GM21529 (cell line): ENCODE measurements at regions not wholly inside any gene's neighbourhood (a gene's known extent, or its start where the extent isn't known, plus 50 kb on each side); places are given as distances from the start of the nearest gene placed in this dataset.

Experiments used
- ATAC-seq: cut with Tn5 transposase; IDR thresholded peaks from one replicate; pipeline ENCODE4 v1.9.1; 2021; ENCODE audit not compliant: unreplicated experiment

- no peak for ATAC-seq
These were observed 441.9 kb upstream of the ADGRL4 start for GRCh38 chr1:79448426-79448825.

GRCh38 chr1:79441238-79441637 lies 434.7 kb upstream of the ADGRL4 start:
- ATAC-seq: no peak

GRCh38 chr1:79437540-79437939 lies 431.0 kb upstream of the ADGRL4 start:
- ATAC-seq: no peak

- no peak for ATAC-seq
These were observed 424.8 kb upstream of the ADGRL4 start for GRCh38 chr1:79431340-79431739.

GRCh38 chr1:79430437-79430836 lies 423.9 kb upstream of the ADGRL4 start:
- no peak for ATAC-seq

GRCh38 chr1:79422726-79423125 lies 416.2 kb upstream of the ADGRL4 start:
- ATAC-seq: no peak

DNA sequence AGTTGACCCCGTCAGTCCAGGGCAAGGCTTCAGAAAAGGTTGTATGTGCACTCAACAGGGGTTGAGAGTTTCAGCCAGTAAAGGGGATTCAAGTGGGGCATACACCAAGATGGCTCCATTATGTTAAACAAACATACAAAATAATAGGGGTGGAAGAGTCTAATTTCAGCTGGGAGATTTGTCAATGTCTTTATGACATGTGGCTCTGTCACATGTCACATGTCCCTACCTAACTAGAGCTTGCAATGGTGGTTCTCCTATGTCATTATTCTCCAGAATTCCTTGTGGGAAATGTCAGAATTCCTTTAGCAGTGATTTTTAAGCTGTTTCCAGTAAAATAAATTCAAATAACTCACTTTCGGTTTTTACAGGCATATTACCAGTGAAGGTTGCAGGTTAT lies 392.0 kb upstream of the ADGRL4 start:
- ATAC-seq: no peak

- no peak for ATAC-seq
These were observed 390.4 kb upstream of the ADGRL4 start for GRCh38 chr1:79396901-79397300.

- no peak for ATAC-seq
These were observed 382.3 kb upstream of the ADGRL4 start for GRCh38 chr1:79388694-79389361.

- no peak for ATAC-seq
These were observed 380.2 kb upstream of the ADGRL4 start for GRCh38 chr1:79386730-79387129.

DNA sequence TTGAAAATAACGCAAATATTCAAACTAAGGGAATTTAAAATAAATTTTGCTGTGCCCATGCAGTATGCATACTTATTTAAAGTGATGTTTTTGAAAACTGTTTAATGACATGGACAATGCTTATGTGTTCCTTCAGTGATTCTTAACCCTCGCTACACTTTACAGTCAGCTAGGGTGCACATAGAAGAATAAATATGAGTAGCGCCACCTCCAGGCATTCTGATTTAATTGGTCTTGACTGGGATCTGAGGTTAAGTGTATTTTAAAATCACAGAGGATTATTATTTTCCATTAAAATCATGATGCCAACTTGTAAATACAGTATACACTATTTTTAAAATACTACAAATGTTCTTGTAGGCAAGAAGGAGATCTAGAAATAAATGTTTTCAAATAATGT lies 373.5 kb upstream of the ADGRL4 start:
- ATAC-seq: no peak

DNA sequence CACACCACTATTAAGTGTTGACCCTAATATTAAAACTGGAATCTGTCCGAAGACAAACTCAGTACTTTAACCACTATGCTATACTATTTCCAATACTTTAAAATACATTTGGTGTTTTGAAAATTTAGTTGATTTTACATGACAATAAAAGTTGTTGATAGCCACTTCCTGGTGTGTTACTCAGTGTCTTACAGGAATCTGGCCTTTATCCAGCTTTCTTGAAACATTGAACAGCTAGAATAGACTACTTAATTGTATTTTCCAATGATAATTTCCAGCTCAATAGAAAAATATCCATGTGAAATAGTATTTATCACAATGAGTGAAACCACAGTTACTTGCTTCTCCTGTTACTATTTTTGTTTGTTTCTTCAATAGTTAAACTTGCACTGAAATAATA lies 369.6 kb upstream of the ADGRL4 start:
- no peak for ATAC-seq

DNA sequence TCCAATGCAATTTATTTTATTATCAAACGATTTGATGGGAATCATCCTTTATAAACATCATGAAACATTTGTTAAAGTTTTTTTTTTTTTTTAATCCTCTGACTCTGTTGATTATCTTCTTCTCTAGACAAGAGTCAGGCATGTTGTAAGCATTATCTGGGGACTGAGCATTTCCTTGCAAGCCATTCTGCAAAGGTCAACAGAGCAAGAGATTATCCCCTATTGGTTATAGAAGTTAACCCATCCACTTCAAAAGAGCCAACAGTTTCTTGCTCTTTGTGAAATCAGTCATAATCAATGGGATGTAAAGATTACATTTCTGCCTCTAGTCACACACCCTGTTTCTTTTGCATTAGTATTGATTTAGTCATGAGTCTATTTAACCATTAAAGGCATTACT lies 368.8 kb upstream of the ADGRL4 start:
- no peak for ATAC-seq

DNA sequence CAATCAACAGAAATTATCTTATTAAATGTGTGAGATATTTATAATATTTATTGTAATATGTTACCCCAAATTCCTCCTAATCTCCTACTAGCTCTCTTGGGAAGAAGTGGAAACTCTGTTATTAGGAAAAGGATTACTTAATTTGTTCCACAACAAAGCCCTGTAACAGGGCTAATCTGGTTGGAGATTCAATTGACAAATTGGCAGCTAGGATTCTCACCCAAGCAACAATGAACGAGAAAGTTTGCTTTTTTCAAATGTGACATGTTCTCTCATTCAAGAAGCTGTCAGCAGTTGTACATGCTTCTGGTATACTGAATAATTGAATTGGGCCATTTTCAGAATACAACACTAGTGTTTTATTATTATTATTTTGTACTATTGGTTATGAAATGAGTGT lies 367.9 kb upstream of the ADGRL4 start:
- ATAC-seq: no peak

DNA sequence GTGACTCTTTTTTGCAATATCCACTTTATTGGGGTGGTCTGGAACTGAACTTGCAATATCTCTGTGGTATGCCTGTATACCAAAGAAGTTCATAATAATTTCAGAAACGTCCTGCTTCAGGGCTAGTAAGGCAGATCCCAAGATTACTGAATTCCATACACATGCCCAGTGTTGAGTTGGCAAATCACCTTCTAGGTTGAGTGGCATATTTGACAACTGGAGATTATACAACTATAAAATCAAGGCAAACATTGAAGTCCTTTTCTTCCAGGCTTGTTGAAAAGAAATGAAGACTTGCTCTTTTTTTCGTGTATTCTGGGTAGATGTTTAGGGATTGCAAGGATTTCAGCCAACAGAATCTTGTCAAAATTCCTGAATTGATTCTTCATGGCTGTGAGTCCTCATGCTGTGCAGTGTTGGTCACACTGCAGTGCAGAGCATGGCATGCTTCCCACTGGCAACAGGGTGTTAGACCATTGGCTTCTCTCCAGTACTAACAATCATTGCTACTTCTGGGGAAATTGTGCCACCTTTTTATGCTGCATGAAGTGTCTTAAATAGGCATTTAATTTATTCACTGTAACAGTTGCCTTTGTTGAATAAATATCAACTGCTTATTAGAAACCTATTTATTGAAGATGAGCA lies 367.1 kb upstream of the ADGRL4 start:
- ATAC-seq: no peak

DNA sequence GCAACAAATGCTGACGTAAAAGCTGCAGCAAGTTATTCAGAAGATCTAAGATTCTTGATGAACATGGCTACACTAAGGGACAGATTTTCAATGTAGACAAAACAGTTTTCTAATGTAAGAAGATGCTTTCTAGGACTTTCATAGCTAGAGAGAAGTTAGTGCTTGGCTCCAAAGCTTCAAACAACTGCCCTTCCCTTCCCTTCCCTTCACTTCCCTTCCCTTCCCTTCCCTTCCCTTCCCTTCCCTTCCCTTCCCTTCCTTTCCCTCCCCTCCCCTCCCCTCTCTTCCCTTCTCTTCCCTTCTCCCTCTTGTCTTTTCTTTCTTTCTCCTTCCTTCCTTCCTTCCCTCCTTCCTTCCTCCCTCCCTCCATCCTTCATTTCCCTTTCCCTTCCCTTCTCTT lies 365.3 kb upstream of the ADGRL4 start:
- no peak for ATAC-seq

- ATAC-seq: no peak
These were observed 362.6 kb upstream of the ADGRL4 start for GRCh38 chr1:79369091-79369490.

DNA sequence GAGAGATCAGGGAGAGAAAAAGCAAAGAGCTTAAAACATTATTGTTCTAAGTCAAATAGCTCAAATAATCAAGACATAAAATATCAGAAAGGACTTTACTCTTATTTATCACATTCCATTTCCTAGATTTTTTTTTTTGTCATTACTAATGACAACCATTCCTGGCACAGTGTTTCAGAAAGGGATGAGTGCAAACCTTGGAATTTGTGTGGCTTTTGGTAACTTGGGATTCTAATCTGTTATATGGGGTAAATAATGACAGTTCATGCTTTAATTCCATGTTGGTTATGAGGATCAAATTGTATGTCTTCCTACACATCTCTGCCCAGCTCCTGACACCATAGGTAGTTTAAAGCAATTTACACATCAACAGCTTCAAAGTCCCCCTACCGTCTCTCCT lies 358.4 kb upstream of the ADGRL4 start:
- no peak for ATAC-seq

- no peak for ATAC-seq
These were observed 356.9 kb upstream of the ADGRL4 start for GRCh38 chr1:79363430-79363829.

- no peak for ATAC-seq
These were observed 355.9 kb upstream of the ADGRL4 start for GRCh38 chr1:79362470-79362869.

GRCh38 chr1:79355090-79355489 lies 348.6 kb upstream of the ADGRL4 start:
- ATAC-seq: no peak

DNA sequence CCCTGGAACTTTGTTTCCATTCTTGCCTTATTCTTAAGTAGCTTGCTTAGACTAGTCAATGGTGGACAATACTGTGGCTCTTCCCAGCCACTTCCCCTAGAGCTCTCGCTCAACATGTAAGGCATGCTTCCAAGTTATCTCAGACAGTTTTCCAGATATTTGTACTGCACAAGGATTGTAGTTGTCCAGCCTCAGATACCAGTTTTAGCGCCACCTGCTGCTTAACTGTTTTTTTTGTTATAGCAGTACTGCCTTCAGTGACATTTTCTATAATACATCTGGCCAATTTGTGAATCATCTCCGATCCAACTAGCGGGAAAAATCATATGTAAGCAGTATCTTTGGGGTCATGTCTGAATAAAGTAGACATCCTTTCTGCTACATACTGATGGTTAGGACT lies 346.7 kb upstream of the ADGRL4 start:
- peak; percentile 61 for ATAC-seq

- ATAC-seq: no peak
These were observed 320.3 kb upstream of the ADGRL4 start for GRCh38 chr1:79326875-79327274.
